Hippocampal formation (tissue), 2 donors: ENCODE measurements at regions not wholly inside any gene's neighbourhood (a gene's known extent, or its start where the extent isn't known, plus 50 kb on each side); places are given as distances from the start of the nearest gene placed in this dataset.
A peak's percentile ranks its signal among the peaks of the same experiment; 100 is the strongest.

ENCODE experiments used
- DNase-seq, 2 donors: peaks; one replicate each; lab custom pipeline; 2025; lab: John Stamatoyannopoulos, UW

- no peak for DNase-seq
Observed at GRCh38 chr1:194548071-194548470, 1361.7 kb upstream of the B3GALT2 start.

- no peak for DNase-seq
Observed at GRCh38 chr1:194544012-194544411, 1357.6 kb upstream of the B3GALT2 start.

- DNase-seq: no peak
Observed at GRCh38 chr1:194538453-194538852, 1352.0 kb upstream of the B3GALT2 start.

- DNase-seq: no peak
Observed at GRCh38 chr1:194537521-194537920, 1351.1 kb upstream of the B3GALT2 start.

GRCh38 chr1:194535369-194535768 lies 1349.0 kb upstream of the B3GALT2 start:
- DNase-seq: no peak

- DNase-seq: no peak
Observed at GRCh38 chr1:194534784-194535183, 1348.4 kb upstream of the B3GALT2 start.

- DNase-seq: no peak
Observed at GRCh38 chr1:194533641-194534040, 1347.2 kb upstream of the B3GALT2 start.

- no peak for DNase-seq
Observed at GRCh38 chr1:194517567-194517966, 1331.2 kb upstream of the B3GALT2 start.

GRCh38 chr1:194515916-194516315 lies 1329.5 kb upstream of the B3GALT2 start:
- DNase-seq: no peak

- DNase-seq: no peak
Observed at GRCh38 chr1:194512957-194513356, 1326.5 kb upstream of the B3GALT2 start.

- no peak for DNase-seq
Observed at GRCh38 chr1:194512345-194512744, 1325.9 kb upstream of the B3GALT2 start.

GRCh38 chr1:194503209-194503608 lies 1316.8 kb upstream of the B3GALT2 start:
- DNase-seq: no peak

- DNase-seq: no peak
Observed at GRCh38 chr1:194495434-194495833, 1309.0 kb upstream of the B3GALT2 start.

- no peak for DNase-seq
Observed at GRCh38 chr1:194487172-194487571, 1300.8 kb upstream of the B3GALT2 start.

- DNase-seq: no peak
Observed at GRCh38 chr1:194485432-194485831, 1299.0 kb upstream of the B3GALT2 start.

- DNase-seq: no peak
Observed at GRCh38 chr1:194478731-194479130, 1292.3 kb upstream of the B3GALT2 start.

GRCh38 chr1:194477908-194478307 lies 1291.5 kb upstream of the B3GALT2 start:
- DNase-seq: no peak

- DNase-seq: no peak
Observed at GRCh38 chr1:194476872-194477271, 1290.5 kb upstream of the B3GALT2 start.

GRCh38 chr1:194476351-194476750 lies 1289.9 kb upstream of the B3GALT2 start:
- no peak for DNase-seq

- no peak for DNase-seq
Observed at GRCh38 chr1:194474701-194475100, 1288.3 kb upstream of the B3GALT2 start.

GRCh38 chr1:194473766-194474165 lies 1287.4 kb upstream of the B3GALT2 start:
- no peak for DNase-seq

- DNase-seq: no peak
Observed at GRCh38 chr1:194469282-194469681, 1282.9 kb upstream of the B3GALT2 start.

- DNase-seq: peak in 1 of 2 donors; percentile 35
Observed at GRCh38 chr1:194466706-194467105, 1280.3 kb upstream of the B3GALT2 start.

- no peak for DNase-seq
Observed at GRCh38 chr1:194447636-194448035, 1261.2 kb upstream of the B3GALT2 start.

GRCh38 chr1:194445244-194445643 lies 1258.8 kb upstream of the B3GALT2 start:
- DNase-seq: no peak
